ENCODE measurements at regions not wholly inside any gene's neighbourhood (a gene's known extent, or its start where the extent isn't known, plus 50 kb on each side); places are given as distances from the start of the nearest gene placed in this dataset.

GRCh38 chr16:86983621-86984020 is 333.6 kb downstream of the C16orf95 start:
- TF ChIP-seq EZH2phosphoT487 (IDR thresholded peaks at IDR 0.05; ENCODE audit: low read depth) (no peak), CTCF (IDR thresholded peaks at IDR 0.05; ENCODE audit: low read depth, low read length) (no peak)
- no peaks in the 10 kb centered on the region for H3K9me3 ChIP-seq (ENCODE audit: insufficient read depth, low read length)

GRCh38 chr16:86984343-86984742 is 332.8 kb downstream of the C16orf95 start:
- no peak overlapping the region for H3K27ac ChIP-seq (ENCODE audit: low read length)
- no peaks in the 10 kb centered on the region for H3K4me1 ChIP-seq (ENCODE audit: low read length)
- H3K79me2 ChIP-seq (ENCODE audit: low read length): no peaks in the 10 kb centered on the region
- TF ChIP-seq EZH2phosphoT487 (IDR thresholded peaks at IDR 0.05; ENCODE audit: low read depth) (no peak), CTCF (IDR thresholded peaks at IDR 0.05; ENCODE audit: low read depth, low read length) (no peak)
- H4K20me1 ChIP-seq (ENCODE audit: insufficient read depth, low read length): no peaks in the 10 kb centered on the region
- no peaks in the 10 kb centered on the region for H3K36me3 ChIP-seq (replicated peaks; ENCODE audit: low read depth, low read length)
- H3K4me3 ChIP-seq (ENCODE audit: low read length): no peak overlapping the region
- H3K4me2 ChIP-seq (ENCODE audit: low read length): no peak overlapping the region
- no peaks in the 10 kb centered on the region for H3K9me3 ChIP-seq (ENCODE audit: insufficient read depth, low read length)
- H2AFZ ChIP-seq (ENCODE audit: low read depth, low read length): no peak overlapping the region
- no peak overlapping the region for H3K9ac ChIP-seq (ENCODE audit: low read length)
- H3K27me3 ChIP-seq (ENCODE audit: low read depth, low read length): no peaks in the 10 kb centered on the region

More at GRCh38 chr16:86983621-86984020, 333.6 kb downstream of the C16orf95 start:
- Histone ChIP-seq H3K4me1 (ENCODE audit: low read length) (no peaks in the 10 kb centered on the region), H3K79me2 (ENCODE audit: low read length) (no peaks in the 10 kb centered on the region), H3K36me3 (replicated peaks; ENCODE audit: low read depth, low read length) (no peaks in the 10 kb centered on the region), H3K27me3 (ENCODE audit: low read depth, low read length) (no peaks in the 10 kb centered on the region), H3K4me2 (ENCODE audit: low read length) (no peak overlapping the region), H3K4me3 (ENCODE audit: low read length) (no peak overlapping the region), H3K27ac (ENCODE audit: low read length) (no peak overlapping the region), H3K9ac (ENCODE audit: low read length) (no peak overlapping the region), H2AFZ (ENCODE audit: low read depth, low read length) (no peak overlapping the region), H4K20me1 (ENCODE audit: insufficient read depth, low read length) (no peaks in the 10 kb centered on the region)

- H3K4me3 ChIP-seq (ENCODE audit: low read length): no peak overlapping the region
- no peaks in the 10 kb centered on the region for H3K9me3 ChIP-seq (ENCODE audit: insufficient read depth, low read length)
- no peaks in the 10 kb centered on the region for H3K36me3 ChIP-seq (replicated peaks; ENCODE audit: low read depth, low read length)
- H4K20me1 ChIP-seq (ENCODE audit: insufficient read depth, low read length): no peaks in the 10 kb centered on the region
- H3K4me2 ChIP-seq (ENCODE audit: low read length): no peak overlapping the region
- no peak overlapping the region for H3K27ac ChIP-seq (ENCODE audit: low read length)
- H3K9ac ChIP-seq (ENCODE audit: low read length): no peak overlapping the region
- no peaks in the 10 kb centered on the region for H3K4me1 ChIP-seq (ENCODE audit: low read length)
- H3K27me3 ChIP-seq (ENCODE audit: low read depth, low read length): no peaks in the 10 kb centered on the region
- H3K79me2 ChIP-seq (ENCODE audit: low read length): no peaks in the 10 kb centered on the region
- no peak overlapping the region for H2AFZ ChIP-seq (ENCODE audit: low read depth, low read length)
- TF ChIP-seq EZH2phosphoT487 (IDR thresholded peaks at IDR 0.05; ENCODE audit: low read depth): no peak
- TF ChIP-seq CTCF (IDR thresholded peaks at IDR 0.05; ENCODE audit: low read depth, low read length): no peak
Observed at GRCh38 chr16:86984991-86985647, 332.1 kb downstream of the C16orf95 start.

- Histone ChIP-seq H3K4me1 (ENCODE audit: low read length) (no peaks in the 10 kb centered on the region), H3K36me3 (replicated peaks; ENCODE audit: low read depth, low read length) (no peaks in the 10 kb centered on the region), H3K9ac (ENCODE audit: low read length) (no peak overlapping the region), H3K27me3 (ENCODE audit: low read depth, low read length) (no peaks in the 10 kb centered on the region), H3K4me3 (ENCODE audit: low read length) (no peak overlapping the region), H3K9me3 (ENCODE audit: insufficient read depth, low read length) (no peaks in the 10 kb centered on the region), H3K79me2 (ENCODE audit: low read length) (no peaks in the 10 kb centered on the region), H2AFZ (ENCODE audit: low read depth, low read length) (no peak overlapping the region), H3K27ac (ENCODE audit: low read length) (no peak overlapping the region), H4K20me1 (ENCODE audit: insufficient read depth, low read length) (no peaks in the 10 kb centered on the region), H3K4me2 (ENCODE audit: low read length) (no peak overlapping the region)
- TF ChIP-seq CTCF (IDR thresholded peaks at IDR 0.05; ENCODE audit: low read depth, low read length) (no peak), EZH2phosphoT487 (IDR thresholded peaks at IDR 0.05; ENCODE audit: low read depth) (no peak)
Observed at GRCh38 chr16:86985648-86986015, 331.6 kb downstream of the C16orf95 start.
